ENCODE measurements at regions not wholly inside any gene's neighbourhood (a gene's known extent, or its start where the extent isn't known, plus 50 kb on each side); places are given as distances from the start of the nearest gene placed in this dataset.

GRCh38 chr7:13032084-13032483, 344.7 kb downstream of the ARL4A start:
- no peak overlapping the region for H3K4me3 ChIP-seq
- peak overlapping the region; percentile 30 to 74 for H3K27ac ChIP-seq
- 0 to 100% (median 11%) methylated on average over 1 to 2 of the region's 2 CpGs; no CpG with 5 or more reads in 2 of the 10 experiments for WGBS, 10 experiments
- in situ Hi-C loops (cut with MboI; ENCODE audit: low pct_unique_long_range_greater_than_20kb in 2 of 9, low sequenced_read_pairs in 9 of 9, unreplicated experiment in 9 of 9), result no loop called here
- ATAC-seq (replicated peaks in 6 of 8), result peak in 4 of 8 experiments; percentile 14 to 51 (median 32)
- H3K4me1 ChIP-seq (replicated peaks in 1 of 2), result peaks cover 27 to 38% of the 10 kb centered on the region in 2 donors

- H3K27ac ChIP-seq, result peak overlapping the region; percentile 52 to 74
Observed at GRCh38 chr7:13032576-13032975, 345.1 kb downstream of the ARL4A start.

GRCh38 chr7:13034693-13035092, 347.3 kb downstream of the ARL4A start:
- 71 to 100% (median 80%) methylated on average over 1 of the region's 1 CpG; no CpG with 5 or more reads in 7 of the 10 experiments for whole genome bisulfite sequencing, 10 experiments
- ATAC-seq (replicated peaks in 6 of 8), result no peak
- in situ Hi-C loops (cut with MboI; ENCODE audit: low pct_unique_long_range_greater_than_20kb in 2 of 9, low sequenced_read_pairs in 9 of 9, unreplicated experiment in 9 of 9), result no loop called here
- peaks cover 23 to 31% of the 10 kb centered on the region in 2 donors for H3K4me1 ChIP-seq (replicated peaks in 1 of 2)
- no peak overlapping the region for H3K27ac ChIP-seq
- no peak overlapping the region for H3K4me3 ChIP-seq

More at GRCh38 chr7:13032576-13032975, 345.1 kb downstream of the ARL4A start:
- peaks cover 27 to 38% of the 10 kb centered on the region in 2 donors for H3K4me1 ChIP-seq (replicated peaks in 1 of 2)
- H3K4me3 ChIP-seq, result no peak overlapping the region
- in situ Hi-C loops (cut with MboI; ENCODE audit: low pct_unique_long_range_greater_than_20kb in 2 of 9, low sequenced_read_pairs in 9 of 9, unreplicated experiment in 9 of 9), result no loop called here
- ATAC-seq (replicated peaks in 6 of 8), result peak in 5 of 8 experiments; percentile 99 to 100 (median 99)
- 0 to 50% (median 17%) methylated on average over 1 to 2 of the region's 2 CpGs; no CpG with 5 or more reads in 3 of the 10 experiments for WGBS, 10 experiments

- in situ Hi-C loops (cut with MboI; ENCODE audit: low pct_unique_long_range_greater_than_20kb in 2 of 9, low sequenced_read_pairs in 9 of 9, unreplicated experiment in 9 of 9), result no loop called here
- WGBS, 10 experiments, result 80 to 100% (median 97%) methylated on average over 1 to 4 of the region's 4 CpGs; no CpG with 5 or more reads in 3 of the 10 experiments
Observed at GRCh38 chr7:13035233-13035632, 347.8 kb downstream of the ARL4A start.

GRCh38 chr7:13036256-13036780, 348.9 kb downstream of the ARL4A start:
- no peak overlapping the region for H3K4me3 ChIP-seq
- peaks cover 22 to 30% of the 10 kb centered on the region in 2 donors for H3K4me1 ChIP-seq (replicated peaks in 1 of 2)
- H3K27ac ChIP-seq, result no peak overlapping the region
- in situ Hi-C loops (cut with MboI; ENCODE audit: low pct_unique_long_range_greater_than_20kb in 2 of 9, low sequenced_read_pairs in 9 of 9, unreplicated experiment in 9 of 9), result no loop called here
- no peak for ATAC-seq (replicated peaks in 6 of 8)

More at GRCh38 chr7:13035233-13035632, 347.8 kb downstream of the ARL4A start:
- H3K27ac ChIP-seq, result no peak overlapping the region
- no peak overlapping the region for H3K4me3 ChIP-seq
- peaks cover 23 to 31% of the 10 kb centered on the region in 2 donors for H3K4me1 ChIP-seq (replicated peaks in 1 of 2)
- ATAC-seq (replicated peaks in 6 of 8), result no peak

GRCh38 chr7:13037216-13037615, 349.8 kb downstream of the ARL4A start:
- no peak for ATAC-seq (replicated peaks in 6 of 8)
- Histone ChIP-seq H3K4me1 (replicated peaks in 1 of 2) (peaks cover 13 to 21% of the 10 kb centered on the region in 2 donors), H3K4me3 (no peak overlapping the region), H3K27ac (no peak overlapping the region)
- 0 to 92% (median 83%) methylated on average over 1 of the region's 1 CpG; no CpG with 5 or more reads in 3 of the 10 experiments for WGBS, 10 experiments
- in situ Hi-C loops (cut with MboI; ENCODE audit: low pct_unique_long_range_greater_than_20kb in 2 of 9, low sequenced_read_pairs in 9 of 9, unreplicated experiment in 9 of 9), result no loop called here

GRCh38 chr7:13041368-13041988, 354.0 kb downstream of the ARL4A start:
- 40 to 100% (median 83%) methylated on average over 1 to 10 of the region's 13 CpGs for WGBS, 10 experiments
- in situ Hi-C loops (cut with MboI; ENCODE audit: low pct_unique_long_range_greater_than_20kb in 2 of 9, low sequenced_read_pairs in 9 of 9, unreplicated experiment in 9 of 9), result no loop called here

GRCh38 chr7:13042605-13043236, 355.3 kb downstream of the ARL4A start:
- Histone ChIP-seq H3K27ac (no peak overlapping the region), H3K4me1 (replicated peaks in 1 of 2) (peaks cover 4 to 26% of the 10 kb centered on the region in 2 donors), H3K4me3 (no peak overlapping the region)
- in situ Hi-C loops (cut with MboI; ENCODE audit: low pct_unique_long_range_greater_than_20kb in 2 of 9, low sequenced_read_pairs in 9 of 9, unreplicated experiment in 9 of 9), result no loop called here
- ATAC-seq (replicated peaks in 6 of 8), result peak in 1 of 8 experiments; percentile 47

More at GRCh38 chr7:13041368-13041988, 354.0 kb downstream of the ARL4A start:
- peaks cover 4 to 23% of the 10 kb centered on the region in 2 donors for H3K4me1 ChIP-seq (replicated peaks in 1 of 2)
- no peak overlapping the region for H3K4me3 ChIP-seq
- no peak overlapping the region for H3K27ac ChIP-seq
- no peak for ATAC-seq (replicated peaks in 6 of 8)

- ATAC-seq (replicated peaks in 6 of 8), result peak in 7 of 8 experiments; percentile 33 to 95 (median 52)
- 0 to 68% (median 50%) methylated on average over 1 to 2 of the region's 2 CpGs; no CpG with 5 or more reads in 3 of the 10 experiments for WGBS, 10 experiments
- peak overlapping the region in 1 of 2 donors; percentile 57 for H3K27ac ChIP-seq
- H3K4me3 ChIP-seq, result peak overlapping the region in 2 of 5 donors; percentile 22
- peaks cover 4 to 25% of the 10 kb centered on the region in 2 donors for H3K4me1 ChIP-seq (replicated peaks in 1 of 2)
- in situ Hi-C loops (cut with MboI; ENCODE audit: low pct_unique_long_range_greater_than_20kb in 2 of 9, low sequenced_read_pairs in 9 of 9, unreplicated experiment in 9 of 9), result no loop called here
Observed at GRCh38 chr7:13044309-13044708, 356.9 kb downstream of the ARL4A start.

- in situ Hi-C loops (cut with MboI; ENCODE audit: low pct_unique_long_range_greater_than_20kb in 2 of 9, low sequenced_read_pairs in 9 of 9, unreplicated experiment in 9 of 9), result no loop called here
- 40 to 100% (median 86%) methylated on average over 1 to 4 of the region's 4 CpGs for WGBS, 10 experiments
- peaks cover 10 to 33% of the 10 kb centered on the region in 2 donors for H3K4me1 ChIP-seq (replicated peaks in 1 of 2)
- peak in 1 of 8 experiments; percentile 45 for ATAC-seq (replicated peaks in 6 of 8)
- H3K27ac ChIP-seq, result peak overlapping the region in 1 of 2 donors; percentile 19
- H3K4me3 ChIP-seq, result peak overlapping the region in 2 of 5 donors; percentile 3 to 22
Observed at GRCh38 chr7:13047061-13047460, 359.6 kb downstream of the ARL4A start.

GRCh38 chr7:13049946-13050345, 362.5 kb downstream of the ARL4A start:
- no peak overlapping the region for H3K27ac ChIP-seq
- in situ Hi-C loops (cut with MboI; ENCODE audit: low pct_unique_long_range_greater_than_20kb in 2 of 9, low sequenced_read_pairs in 9 of 9, unreplicated experiment in 9 of 9), result no loop called here
- no peak for ATAC-seq (replicated peaks in 6 of 8)
- H3K4me3 ChIP-seq, result no peak overlapping the region
- peaks cover 10 to 24% of the 10 kb centered on the region in 2 donors for H3K4me1 ChIP-seq (replicated peaks in 1 of 2)
- WGBS, 10 experiments, result 6 to 83% (median 50%) methylated on average over 1 to 3 of the region's 3 CpGs

- WGBS, 10 experiments, result 40 to 92% (median 61%) methylated on average over 1 to 2 of the region's 2 CpGs; no CpG with 5 or more reads in 2 of the 10 experiments
- H3K27ac ChIP-seq, result no peak overlapping the region
- no peak overlapping the region for H3K4me3 ChIP-seq
- H3K4me1 ChIP-seq (replicated peaks in 1 of 2), result peaks cover 8 to 21% of the 10 kb centered on the region in 2 donors
- in situ Hi-C loops (cut with MboI; ENCODE audit: low pct_unique_long_range_greater_than_20kb in 2 of 9, low sequenced_read_pairs in 9 of 9, unreplicated experiment in 9 of 9), result no loop called here
- no peak for ATAC-seq (replicated peaks in 6 of 8)
Observed at GRCh38 chr7:13050703-13051102, 363.3 kb downstream of the ARL4A start.

- peaks cover 0 to 4% of the 10 kb centered on the region in 2 donors for H3K4me1 ChIP-seq (replicated peaks in 1 of 2)
Observed at GRCh38 chr7:13055732-13056368, 368.4 kb downstream of the ARL4A start.

More at GRCh38 chr7:13055732-13056368, 368.4 kb downstream of the ARL4A start:
- Histone ChIP-seq H3K4me3 (no peak overlapping the region), H3K27ac (no peak overlapping the region)
- in situ Hi-C loops (cut with MboI; ENCODE audit: low pct_unique_long_range_greater_than_20kb in 2 of 9, low sequenced_read_pairs in 9 of 9, unreplicated experiment in 9 of 9), result no loop called here
- 0 to 91% (median 75%) methylated on average over 1 to 2 of the region's 2 CpGs; no CpG with 5 or more reads in 3 of the 10 experiments for WGBS, 10 experiments
- no peak for ATAC-seq (replicated peaks in 6 of 8)

Data from motor neuron (in vitro differentiated cells).